HFF-Myc (cell line): ENCODE measurements at regions not wholly inside any gene's neighbourhood (a gene's known extent, or its start where the extent isn't known, plus 50 kb on each side); places are given as distances from the start of the nearest gene placed in this dataset.

Experiments
- DNase-seq: peaks from one replicate; pipeline ENCODE4 v3.0.0-alpha.2; 2011; ENCODE audit warnings: low read depth; ENCODE audit errors: extremely low read depth
- H3K4me3 ChIP-seq: replicated peaks from 2 replicates; pipeline ENCODE4 v1.5.1; 2011; ENCODE audit warnings: low read depth, mild to moderate bottlenecking, control low read depth, low read length
- CTCF ChIP-seq: IDR thresholded peaks from 2 replicates; pipeline ENCODE4 v1.5.1; 2012; ENCODE audit warnings: mild to moderate bottlenecking, low read depth, low read length, control low read depth; ENCODE audit errors: missing control alignments

GRCh38 chr12:23093488-23093887 is 468.5 kb downstream of the ETNK1 start:
- DNase-seq: no peak
- no peak for TF ChIP-seq CTCF
- no peak overlapping the region for H3K4me3 ChIP-seq

- no peak for DNase-seq
- no peak for TF ChIP-seq CTCF
- H3K4me3 ChIP-seq: no peak overlapping the region
Measured at GRCh38 chr12:23096321-23096720, 471.4 kb downstream of the ETNK1 start.

- H3K4me3 ChIP-seq: no peak overlapping the region
- TF ChIP-seq CTCF: no peak
- no peak for DNase-seq
Measured at GRCh38 chr12:23098110-23098509, 473.1 kb downstream of the ETNK1 start.

GRCh38 chr12:23098517-23098916 is 473.5 kb downstream of the ETNK1 start:
- no peak for DNase-seq
- H3K4me3 ChIP-seq: no peak overlapping the region
- no peak for TF ChIP-seq CTCF

DNA sequence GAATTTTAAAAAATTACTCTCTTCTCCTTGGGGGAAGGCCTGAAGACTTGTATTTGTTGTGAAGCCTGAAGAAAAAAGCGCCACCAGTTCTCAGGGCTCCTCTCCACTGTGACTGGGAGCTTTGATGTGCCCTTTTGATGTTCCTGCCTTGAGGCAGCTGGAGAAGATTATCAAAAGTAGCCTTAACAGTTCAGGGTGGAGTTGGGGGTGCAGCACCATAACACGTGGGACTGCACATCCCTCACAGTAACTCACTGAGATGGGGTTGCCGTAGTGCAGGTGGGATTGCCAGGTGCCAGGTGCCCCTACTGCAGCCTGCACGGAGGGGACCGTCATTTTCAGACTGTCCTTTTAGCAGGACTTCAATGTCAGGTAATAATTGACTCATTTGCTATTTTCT is 474.1 kb downstream of the ETNK1 start:
- no peak for TF ChIP-seq CTCF
- no peak overlapping the region for H3K4me3 ChIP-seq
- DNase-seq: no peak

DNA sequence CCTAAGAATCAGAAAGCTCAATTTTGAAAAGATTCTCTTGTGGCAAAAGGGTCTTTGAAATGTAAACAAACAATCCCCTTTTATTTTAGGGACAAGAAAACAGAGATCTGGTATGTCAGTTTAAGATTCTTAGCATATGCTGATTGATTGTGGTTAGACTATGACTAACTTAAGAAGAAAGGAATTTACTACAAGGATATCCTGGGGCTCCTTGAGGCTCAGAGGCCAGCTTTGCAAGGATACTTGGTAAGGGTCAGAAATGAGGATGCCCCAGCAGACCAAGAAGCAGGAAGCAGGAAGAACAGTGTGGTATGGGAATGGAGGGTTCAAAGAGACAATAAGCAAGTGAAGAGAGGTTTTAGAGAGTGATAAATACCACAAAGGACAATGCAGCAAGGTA is 474.6 kb downstream of the ETNK1 start:
- no peak for DNase-seq
- no peak for TF ChIP-seq CTCF
- H3K4me3 ChIP-seq: no peak overlapping the region

DNA sequence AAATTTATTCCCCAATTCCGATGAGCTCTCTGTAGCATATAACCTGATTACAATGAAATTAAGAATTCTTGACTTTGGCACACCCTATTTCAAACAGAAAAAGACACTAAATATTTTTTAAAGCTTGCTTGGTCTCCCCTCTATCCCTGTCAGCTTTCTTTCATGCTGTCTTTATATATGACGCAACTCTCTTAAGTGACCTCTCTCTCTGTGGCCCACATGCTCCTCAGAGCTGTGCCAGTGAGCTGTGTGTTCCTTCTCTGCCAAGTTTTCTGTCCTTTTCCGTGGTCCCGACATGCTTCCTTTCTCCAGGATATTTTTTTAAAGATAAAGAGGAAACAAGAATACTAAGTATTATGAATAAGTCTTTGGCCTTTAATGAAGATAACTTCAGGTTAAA is 484.0 kb downstream of the ETNK1 start:
- H3K4me3 ChIP-seq: no peak overlapping the region
- no peak for DNase-seq
- no peak for TF ChIP-seq CTCF
